ENCODE measurements at regions not wholly inside any gene's neighbourhood (a gene's known extent, or its start where the extent isn't known, plus 50 kb on each side); places are given as distances from the start of the nearest gene placed in this dataset.
A peak's percentile ranks its signal among the peaks of the same experiment; 100 is the strongest.

GRCh38 chr11:10631761-10632160, 61.8 kb downstream of the IRAG1 start (continued):
- TF ChIP-seq, protein P1, sequence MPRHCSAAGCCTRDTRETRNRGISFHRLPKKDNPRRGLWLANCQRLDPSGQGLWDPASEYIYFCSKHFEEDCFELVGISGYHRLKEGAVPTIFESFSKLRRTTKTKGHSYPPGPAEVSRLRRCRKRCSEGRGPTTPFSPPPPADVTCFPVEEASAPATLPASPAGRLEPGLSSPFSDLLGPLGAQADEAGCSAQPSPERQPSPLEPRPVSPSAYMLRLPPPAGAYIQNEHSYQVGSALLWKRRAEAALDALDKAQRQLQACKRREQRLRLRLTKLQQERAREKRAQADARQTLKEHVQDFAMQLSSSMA (CRISPR knock-in tag; IDR thresholded peaks at IDR 0.05), result no peak
- TF ChIP-seq, protein P2, sequence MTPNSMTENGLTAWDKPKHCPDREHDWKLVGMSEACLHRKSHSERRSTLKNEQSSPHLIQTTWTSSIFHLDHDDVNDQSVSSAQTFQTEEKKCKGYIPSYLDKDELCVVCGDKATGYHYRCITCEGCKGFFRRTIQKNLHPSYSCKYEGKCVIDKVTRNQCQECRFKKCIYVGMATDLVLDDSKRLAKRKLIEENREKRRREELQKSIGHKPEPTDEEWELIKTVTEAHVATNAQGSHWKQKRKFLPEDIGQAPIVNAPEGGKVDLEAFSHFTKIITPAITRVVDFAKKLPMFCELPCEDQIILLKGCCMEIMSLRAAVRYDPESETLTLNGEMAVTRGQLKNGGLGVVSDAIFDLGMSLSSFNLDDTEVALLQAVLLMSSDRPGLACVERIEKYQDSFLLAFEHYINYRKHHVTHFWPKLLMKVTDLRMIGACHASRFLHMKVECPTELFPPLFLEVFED (CRISPR knock-in tag; conservative IDR thresholded peaks at IDR 0.05), result no peak

DNA sequence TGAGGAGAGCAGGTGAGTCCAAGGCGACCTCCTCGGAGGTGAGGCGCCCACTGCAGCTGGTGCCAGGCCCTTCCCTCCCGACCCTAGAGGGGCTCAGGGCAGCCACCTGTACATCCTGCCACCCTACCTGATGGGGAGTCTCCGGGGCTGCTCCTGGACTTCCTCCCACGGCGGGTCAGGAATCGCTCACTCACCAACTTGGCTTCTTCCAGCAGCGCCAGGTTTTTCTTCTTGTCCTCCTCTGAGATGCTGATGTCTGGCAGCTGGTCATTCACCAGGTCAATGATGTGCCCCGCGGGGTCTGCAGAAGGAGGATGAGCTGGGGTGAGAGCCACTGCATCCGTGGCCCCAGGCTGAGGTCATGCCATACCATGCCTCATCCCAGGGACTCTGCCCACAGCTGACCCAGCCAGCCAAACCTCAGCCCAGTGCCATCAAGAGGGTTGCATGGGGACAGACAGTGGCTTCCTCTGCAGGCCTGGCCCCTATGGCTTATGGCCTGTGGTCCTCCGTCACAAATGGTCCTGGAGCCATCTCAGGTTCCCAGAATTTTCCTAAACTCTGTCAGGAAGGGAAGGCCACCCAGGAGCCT, 61.0 kb upstream of the LYVE1 start:
- Histone ChIP-seq H3K4me1 (replicated peaks in 1 of 2; ENCODE audit: control insufficient read depth in 2 of 2, insufficient read depth in 2 of 2, low read length in 2 of 2) (peaks cover 0 to 6% of the 10 kb centered on the region in 2 experiments; a peak in 2 of 5 replicates), H3K36me3 (ENCODE audit: control insufficient read depth, insufficient read depth, low read length) (no peaks in the 10 kb centered on the region), H3K9ac (ENCODE audit: insufficient read depth in 1 of 2, low read depth in 2 of 2, low read length in 2 of 2) (peak overlapping the region in 1 of 2 experiments; percentile 54; a peak in 1 of 4 replicates), H2AFZ (ENCODE audit: low read depth, low read length) (no peak overlapping the region), H4K20me1 (replicated peaks; ENCODE audit: control insufficient read depth, insufficient read depth, low read length) (no peaks in the 10 kb centered on the region), H3K27ac (ENCODE audit: extremely low read depth, low read depth, low read length) (no peak overlapping the region), H3K9me3 (replicated peaks; ENCODE audit: control insufficient read depth, insufficient read depth, low read depth, low read length) (no peaks in the 10 kb centered on the region), H3K79me2 (ENCODE audit: control insufficient read depth, insufficient read depth, low read length) (no peaks in the 10 kb centered on the region), H3K4me3 (no peak overlapping the region), H3K4me2 (ENCODE audit: insufficient read depth, low read length) (no peak overlapping the region), H3K9me1 (ENCODE audit: control insufficient read depth, insufficient read depth, low read length) (no peaks in the 10 kb centered on the region), H3K27me3 (ENCODE audit: control insufficient read depth in 2 of 2, insufficient read depth in 2 of 2, low read length in 2 of 2) (peaks cover 0 to 2% of the 10 kb centered on the region in 2 experiments; a peak in 2 of 5 replicates)
- no peak for ATAC-seq
- FAIRE-seq, result no peak
- intact Hi-C loops (cut with micrococcal nuclease) (loop anchor here (10.0 kb wide), 1 partner anchor 215 kb away; no protein-coding TSS in a partner anchor), in situ Hi-C loops (cut with MboI) (no loop called here)
- DNase-seq (ENCODE audit: extremely low read depth in 1 of 4, low spot score in 3 of 4), result no peak
- CTCF ChIA-PET (ENCODE audit: low intra/inter-chr PET ratio), result no interaction called here
- WGBS (ENCODE audit: insufficient coverage, low coverage, missing lambda C conversion rate), result 15% methylated on average over 13 of the region's 13 CpGs
- BruUV-seq (replicated peaks), result no TSS peak
- POLR2A ChIA-PET, result interaction anchor here (1.6 to 1.9 kb wide), 2 partner anchors 14 to 19 kb away, joined by 4 read pairs; no protein-coding TSS in a partner anchor
- TF ChIP-seq, protein P3, sequence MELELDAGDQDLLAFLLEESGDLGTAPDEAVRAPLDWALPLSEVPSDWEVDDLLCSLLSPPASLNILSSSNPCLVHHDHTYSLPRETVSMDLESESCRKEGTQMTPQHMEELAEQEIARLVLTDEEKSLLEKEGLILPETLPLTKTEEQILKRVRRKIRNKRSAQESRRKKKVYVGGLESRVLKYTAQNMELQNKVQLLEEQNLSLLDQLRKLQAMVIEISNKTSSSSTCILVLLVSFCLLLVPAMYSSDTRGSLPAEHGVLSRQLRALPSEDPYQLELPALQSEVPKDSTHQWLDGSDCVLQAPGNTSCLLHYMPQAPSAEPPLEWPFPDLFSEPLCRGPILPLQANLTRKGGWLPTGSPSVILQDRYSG (tag; conservative IDR thresholded peaks at IDR 0.05; ENCODE audit: low read depth), result no peak
- TF ChIP-seq, protein P4, sequence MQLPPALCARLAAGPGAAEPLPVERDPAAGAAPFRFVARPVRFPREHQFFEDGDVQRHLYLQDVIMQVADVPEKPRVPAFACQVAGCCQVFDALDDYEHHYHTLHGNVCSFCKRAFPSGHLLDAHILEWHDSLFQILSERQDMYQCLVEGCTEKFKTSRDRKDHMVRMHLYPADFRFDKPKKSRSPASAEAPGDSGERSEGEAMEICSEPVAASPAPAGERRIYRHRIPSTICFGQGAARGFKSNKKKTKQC (CRISPR knock-in tag; IDR thresholded peaks at IDR 0.05), result no peak
- TF ChIP-seq KLF1 (tag; IDR thresholded peaks at IDR 0.05), result no peak
- TF ChIP-seq BMI1 (IDR thresholded peaks at IDR 0.05; ENCODE audit: low read length), result no peak
- no peak for TF ChIP-seq RBM14 (IDR thresholded peaks at IDR 0.05; ENCODE audit: borderline replicate concordance, insufficient read depth, low read depth, low read length)
- TF ChIP-seq CBX8 (IDR thresholded peaks at IDR 0.05; ENCODE audit: borderline replicate concordance, extremely low read depth, low read depth, low read length, poor library complexity, severe bottlenecking), result no peak
- TF ChIP-seq ZBTB43 (CRISPR knock-in tag; IDR thresholded peaks at IDR 0.05), result no peak
- no peak for TF ChIP-seq MXD1 (CRISPR knock-in tag; IDR thresholded peaks at IDR 0.05; ENCODE audit: borderline replicate concordance, poor library complexity, severe bottlenecking)
- TF ChIP-seq THRA (IDR thresholded peaks at IDR 0.05), result no peak
- no peak for TF ChIP-seq TFAM (CRISPR knock-in tag; conservative IDR thresholded peaks at IDR 0.05)
